Liver (tissue), 3 donors: ENCODE measurements at regions not wholly inside any gene's neighbourhood (a gene's known extent, or its start where the extent isn't known, plus 50 kb on each side); places are given as distances from the start of the nearest gene placed in this dataset.

Experiments used
- EGR1 ChIP-seq, 2 donors: IDR thresholded peaks; 2 replicates each; pipeline ENCODE4 v1.6.1; 2016 to 2018; ENCODE audit warnings: antibody characterized with exemption in 2 of 2, low read depth in 2 of 2
- FOXA2 ChIP-seq: IDR thresholded peaks from 2 replicates; pipeline ENCODE4 v1.6.1; 2016; ENCODE audit warnings: antibody characterized with exemption
- SP1 ChIP-seq: IDR thresholded peaks from 2 replicates; pipeline ENCODE4 v1.6.1; 2018; ENCODE audit warnings: antibody characterized with exemption, mild to moderate bottlenecking
- YY1 ChIP-seq: IDR thresholded peaks from 2 replicates; pipeline ENCODE4 v1.6.1; 2016; ENCODE audit warnings: antibody characterized with exemption, mild to moderate bottlenecking
- TF ChIP-seq, protein P1 (sequence below): fragments of 150-350 bp; IDR thresholded peaks from 2 replicates; pipeline ENCODE4 v1.5.1; 2017; ENCODE audit warnings: improper control_type of control experiment, low read depth, low read length; ENCODE audit not compliant: missing input control
- donor health status: healthy.
- donor health status: healthy.

DNA sequence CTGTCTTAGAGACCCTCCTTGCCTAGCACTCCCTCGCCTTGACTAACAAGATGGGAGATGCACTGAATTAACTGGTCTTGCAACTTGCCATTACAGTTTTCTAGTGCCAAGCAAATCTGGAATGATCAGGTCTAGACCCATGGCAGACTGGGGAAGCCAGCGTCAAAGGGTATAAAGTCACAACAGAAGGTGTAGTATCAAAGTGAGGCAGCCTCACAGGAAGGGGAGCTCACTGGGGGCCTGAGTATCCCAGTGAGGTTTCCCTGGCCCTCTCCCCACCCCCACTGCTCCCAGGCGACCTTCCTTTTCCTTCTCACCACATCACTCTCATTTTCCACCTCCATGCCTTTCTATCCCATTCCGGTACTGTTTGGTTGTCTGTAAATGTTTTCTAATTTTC is 83.5 kb upstream of the DOCK9 start:
- TF ChIP-seq SP1 = no peak
- TF ChIP-seq, protein P1, sequence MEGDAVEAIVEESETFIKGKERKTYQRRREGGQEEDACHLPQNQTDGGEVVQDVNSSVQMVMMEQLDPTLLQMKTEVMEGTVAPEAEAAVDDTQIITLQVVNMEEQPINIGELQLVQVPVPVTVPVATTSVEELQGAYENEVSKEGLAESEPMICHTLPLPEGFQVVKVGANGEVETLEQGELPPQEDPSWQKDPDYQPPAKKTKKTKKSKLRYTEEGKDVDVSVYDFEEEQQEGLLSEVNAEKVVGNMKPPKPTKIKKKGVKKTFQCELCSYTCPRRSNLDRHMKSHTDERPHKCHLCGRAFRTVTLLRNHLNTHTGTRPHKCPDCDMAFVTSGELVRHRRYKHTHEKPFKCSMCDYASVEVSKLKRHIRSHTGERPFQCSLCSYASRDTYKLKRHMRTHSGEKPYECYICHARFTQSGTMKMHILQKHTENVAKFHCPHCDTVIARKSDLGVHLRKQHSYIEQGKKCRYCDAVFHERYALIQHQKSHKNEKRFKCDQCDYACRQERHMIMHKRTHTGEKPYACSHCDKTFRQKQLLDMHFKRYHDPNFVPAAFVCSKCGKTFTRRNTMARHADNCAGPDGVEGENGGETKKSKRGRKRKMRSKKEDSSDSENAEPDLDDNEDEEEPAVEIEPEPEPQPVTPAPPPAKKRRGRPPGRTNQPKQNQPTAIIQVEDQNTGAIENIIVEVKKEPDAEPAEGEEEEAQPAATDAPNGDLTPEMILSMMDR = no peak
- no peak for TF ChIP-seq YY1
- no peak for TF ChIP-seq EGR1 (IDR thresholded peaks at IDR 0.05; ENCODE audit: low read depth in 2 of 2)
- TF ChIP-seq FOXA2 = no peak
